SK-N-SH (cell line): ENCODE measurements at regions not wholly inside any gene's neighbourhood (a gene's known extent, or its start where the extent isn't known, plus 50 kb on each side); places are given as distances from the start of the nearest gene placed in this dataset.

Source experiments
- CTCF ChIA-PET: fragments of 300-600, 350-600 bp; formaldehyde crosslinking; extraction: SDS; loops from one replicate; lab custom pipeline; 2021; lab: Yijun Ruan, JAX
- POLR2A ChIA-PET: fragments of 350-600 bp; sonication (Branson Sonifier 250); formaldehyde crosslinking; extraction: SDS; loops from one replicate; lab custom pipeline; 2020; ENCODE audit warnings: antibody characterized with exemption, inconsistent platforms; lab: Yijun Ruan, JAX
- DNase-seq: peaks from one replicate; pipeline ENCODE4 v3.0.0; 2012
- H2AFZ ChIP-seq: fragments of 200-600 bp; sonication (generic); 2 replicates; pipeline ENCODE4 v1.8.1; 2016; ENCODE audit warnings: antibody characterized with exemption, mild to moderate bottlenecking, low read depth
- H3F3A ChIP-seq: fragments of 200-600 bp; sonication (generic); replicated peaks from 2 replicates; pipeline ENCODE3; 2016; ENCODE audit warnings: antibody characterized with exemption, mild to moderate bottlenecking; ENCODE audit not compliant: insufficient read depth
- H3K27ac ChIP-seq, 2 experiments: fragments of 200-500 bp in 1 of 2; fragments of 200-600 bp in 1 of 2; sonication (Bioruptor generic) in 1 of 2; sonication (generic), shearing (Covaris generic) in 1 of 2; 2 replicates each; pipeline versions ENCODE4 v1.5.1 to v1.6.1; 2014 to 2016; ENCODE audit warnings: low read depth in 2 of 2, inconsistent platforms in 1 of 2, low read length in 1 of 2, mild to moderate bottlenecking in 1 of 2, mixed read lengths in 1 of 2
- H3K27me3 ChIP-seq: fragments of 200-600 bp; sonication (generic), shearing (Covaris generic); 2 replicates; pipeline ENCODE4 v1.6.1; 2016; ENCODE audit warnings: mixed run types; ENCODE audit not compliant: insufficient read depth
- H3K36me3 ChIP-seq, 2 experiments: fragments of 200-500 bp in 1 of 2; fragments of 200-600 bp in 1 of 2; sonication (Bioruptor generic) in 1 of 2; sonication (generic) in 1 of 2; replicated peaks in 1 of 2; 2 replicates each; pipeline versions ENCODE3 to v1.5.1; 2014 to 2016; ENCODE audit warnings: low read length in 1 of 2, mild to moderate bottlenecking in 1 of 2; ENCODE audit not compliant: insufficient read depth in 2 of 2, control insufficient read depth in 1 of 2
- H3K4me1 ChIP-seq, 2 experiments: fragments of 200-500 bp in 1 of 2; fragments of 200-600 bp in 1 of 2; sonication (Bioruptor generic) in 1 of 2; sonication (generic), shearing (Covaris generic) in 1 of 2; 2 replicates each; pipeline versions ENCODE4 v1.5.1 to v1.6.1; 2014 to 2016; ENCODE audit warnings: low read depth in 1 of 2, low read length in 1 of 2, mixed run types in 1 of 2; ENCODE audit not compliant: insufficient read depth in 2 of 2, control insufficient read depth in 1 of 2
- H3K4me2 ChIP-seq: fragments of 200-600 bp; sonication (generic), shearing (Covaris generic); 2 replicates; pipeline ENCODE4 v1.6.1; 2017; ENCODE audit warnings: mixed run types
- H3K4me3 ChIP-seq, 2 experiments: fragments of 200-500 bp in 1 of 2; fragments of 200-600 bp in 1 of 2; sonication (Bioruptor generic) in 1 of 2; sonication (generic), shearing (Covaris generic) in 1 of 2; 2 replicates each; pipeline versions ENCODE4 v1.5.1 to v1.8.1; 2014 to 2016; ENCODE audit warnings: low read depth in 2 of 2, inconsistent platforms in 1 of 2, low read length in 1 of 2, mild to moderate bottlenecking in 1 of 2, mixed read lengths in 1 of 2, moderate library complexity in 1 of 2
- H3K79me2 ChIP-seq: fragments of 200-600 bp; sonication (generic); 2 replicates; pipeline ENCODE4 v1.8.1; 2017; ENCODE audit warnings: mild to moderate bottlenecking; ENCODE audit not compliant: insufficient read depth
- H3K9ac ChIP-seq: fragments of 200-600 bp; sonication (generic); 2 replicates; pipeline ENCODE4 v1.6.1; 2017; ENCODE audit warnings: mixed run types
- H3K9me2 ChIP-seq: fragments of 200-600 bp; sonication (generic); 2 replicates; pipeline ENCODE4 v1.6.1; 2017; ENCODE audit warnings: mixed run types
- H3K9me3 ChIP-seq: fragments of 200-600 bp; sonication (generic); 2 replicates; pipeline ENCODE4 v1.6.1; 2017; ENCODE audit warnings: mixed run types, mild to moderate bottlenecking, moderate library complexity
- H4K20me1 ChIP-seq: fragments of 200-600 bp; sonication (generic); 2 replicates; pipeline ENCODE4 v1.6.1; 2017; ENCODE audit warnings: mild to moderate bottlenecking, mixed run types; ENCODE audit not compliant: insufficient read depth
- CHD2 ChIP-seq: fragments of 150-350 bp; IDR thresholded peaks from 2 replicates; pipeline ENCODE4 v1.6.1; 2018; ENCODE audit warnings: low read length; ENCODE audit not compliant: partially characterized antibody
- EP300 ChIP-seq, 2 experiments: IDR thresholded peaks; 2 replicates each; pipeline versions ENCODE4 v1.4.0 to v1.6.1; 2012; ENCODE audit warnings: borderline replicate concordance in 1 of 2, low read depth in 1 of 2, low read length in 1 of 2
- EZH2phosphoT487 ChIP-seq: fragments of 200-600 bp; sonication (generic); IDR thresholded peaks from 2 replicates; pipeline ENCODE4 v1.6.1; 2017; ENCODE audit warnings: low read depth, mixed run types, mild to moderate bottlenecking, antibody characterized with exemption, moderate library complexity, borderline replicate concordance
- FOXM1 ChIP-seq: IDR thresholded peaks from 2 replicates; pipeline ENCODE4 v1.4.0; 2012; ENCODE audit warnings: low read depth, mild to moderate bottlenecking
- GABPA ChIP-seq: IDR thresholded peaks from 2 replicates; pipeline ENCODE4 v1.4.0; 2012; ENCODE audit warnings: low read depth, mild to moderate bottlenecking
- GATA2 ChIP-seq: sonication (generic); formaldehyde crosslinking; IDR thresholded peaks from 2 replicates; pipeline ENCODE4 v1.5.0; 2020; ENCODE audit warnings: mild to moderate bottlenecking, missing genetic modification reagents
- IRF3 ChIP-seq: fragments of 150-350 bp; IDR thresholded peaks from 2 replicates; pipeline ENCODE4 v1.6.1; 2016; ENCODE audit warnings: mild to moderate bottlenecking, low read depth, low read length
- JUND ChIP-seq: IDR thresholded peaks from 2 replicates; pipeline ENCODE4 v1.4.0; 2012
- MEF2A ChIP-seq: IDR thresholded peaks from 2 replicates; pipeline ENCODE4 v1.4.0; 2012; ENCODE audit warnings: low read depth, borderline replicate concordance
- NFIC ChIP-seq: IDR thresholded peaks from 2 replicates; pipeline ENCODE4 v1.4.0; 2012; ENCODE audit warnings: borderline replicate concordance
- NRF1 ChIP-seq: IDR thresholded peaks from 2 replicates; pipeline ENCODE4 v1.6.1; 2012; ENCODE audit warnings: low read depth, mild to moderate bottlenecking, low read length
- PBX3 ChIP-seq: IDR thresholded peaks from 2 replicates; pipeline ENCODE4; 2012
- POLR2AphosphoS5 ChIP-seq: IDR thresholded peaks from 2 replicates; pipeline ENCODE4 v1.6.1; 2012; ENCODE audit warnings: low read depth, low read length
- RXRA ChIP-seq: IDR thresholded peaks from 2 replicates; pipeline ENCODE4 v1.4.0; 2012; ENCODE audit warnings: low read depth, mild to moderate bottlenecking, borderline replicate concordance
- SIN3A ChIP-seq: IDR thresholded peaks from 2 replicates; pipeline ENCODE4 v1.6.1; 2012; ENCODE audit warnings: low read depth, mild to moderate bottlenecking, low read length, moderate library complexity, borderline replicate concordance
- SMC3 ChIP-seq: IDR thresholded peaks from 2 replicates; pipeline ENCODE4 v1.6.1; 2012; ENCODE audit warnings: low read depth, low read length, improper control_type of control experiment
- TEAD4 ChIP-seq: IDR thresholded peaks from 2 replicates; pipeline ENCODE4 v1.4.0; 2012; ENCODE audit warnings: mild to moderate bottlenecking, borderline replicate concordance; ENCODE audit not compliant: insufficient read depth
- WGBS: methylation state at CpG from one replicate; pipeline ENCODE4 v1.1.6; 2017; ENCODE audit warnings: low lambda C conversion rate; 5-methylcytosine and 5-hydroxymethylcytosine counted together
- TF ChIP-seq, protein P1 (sequence below): fragments of 200-600 bp; sonication (generic); IDR thresholded peaks from 2 replicates; pipeline ENCODE4 v1.6.1; 2017; ENCODE audit warnings: antibody characterized with exemption, mild to moderate bottlenecking, moderate library complexity

GRCh38 chr1:228960705-228961104 lies 225.4 kb downstream of the RHOU start:
- H3K27me3 ChIP-seq: no peaks in the 10 kb centered on the region
- POLR2A ChIA-PET: no interaction called here
- peaks cover 5% of the 10 kb centered on the region in 2 experiments; a peak in 2 of 4 replicates for H3K4me1 ChIP-seq
- no peaks in the 10 kb centered on the region for H3K79me2 ChIP-seq
- H3K9ac ChIP-seq: no peak overlapping the region
- TF ChIP-seq, protein P1, sequence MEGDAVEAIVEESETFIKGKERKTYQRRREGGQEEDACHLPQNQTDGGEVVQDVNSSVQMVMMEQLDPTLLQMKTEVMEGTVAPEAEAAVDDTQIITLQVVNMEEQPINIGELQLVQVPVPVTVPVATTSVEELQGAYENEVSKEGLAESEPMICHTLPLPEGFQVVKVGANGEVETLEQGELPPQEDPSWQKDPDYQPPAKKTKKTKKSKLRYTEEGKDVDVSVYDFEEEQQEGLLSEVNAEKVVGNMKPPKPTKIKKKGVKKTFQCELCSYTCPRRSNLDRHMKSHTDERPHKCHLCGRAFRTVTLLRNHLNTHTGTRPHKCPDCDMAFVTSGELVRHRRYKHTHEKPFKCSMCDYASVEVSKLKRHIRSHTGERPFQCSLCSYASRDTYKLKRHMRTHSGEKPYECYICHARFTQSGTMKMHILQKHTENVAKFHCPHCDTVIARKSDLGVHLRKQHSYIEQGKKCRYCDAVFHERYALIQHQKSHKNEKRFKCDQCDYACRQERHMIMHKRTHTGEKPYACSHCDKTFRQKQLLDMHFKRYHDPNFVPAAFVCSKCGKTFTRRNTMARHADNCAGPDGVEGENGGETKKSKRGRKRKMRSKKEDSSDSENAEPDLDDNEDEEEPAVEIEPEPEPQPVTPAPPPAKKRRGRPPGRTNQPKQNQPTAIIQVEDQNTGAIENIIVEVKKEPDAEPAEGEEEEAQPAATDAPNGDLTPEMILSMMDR: no peak
- TF ChIP-seq GATA2 (CRISPR knock-in tag) (no peak), TEAD4 (no peak), NFIC (no peak), FOXM1 (no peak), POLR2AphosphoS5 (no peak), JUND (no peak), GABPA (no peak), NRF1 (no peak), SIN3A (no peak), CHD2 (no peak), IRF3 (no peak), SMC3 (no peak), EZH2phosphoT487 (no peak), PBX3 (no peak), EP300 (IDR thresholded peaks at IDR 0.05; ENCODE audit: borderline replicate concordance in 1 of 2, low read depth in 1 of 2, low read length in 1 of 2) (no peak), MEF2A (no peak), RXRA (no peak)
- TF ChIP-seq, all 33 proteins: peak for 0
- CTCF ChIA-PET: no interaction called here
- Histone ChIP-seq H3K9me3 (no peaks in the 10 kb centered on the region), H2AFZ (no peak overlapping the region), H4K20me1 (no peaks in the 10 kb centered on the region), H3K4me2 (no peak overlapping the region), H3K4me3 (no peak overlapping the region), H3K36me3 (no peaks in the 10 kb centered on the region), H3F3A (peaks cover 7% of the 10 kb centered on the region), H3K9me2 (no peaks in the 10 kb centered on the region), H3K27ac (no peak overlapping the region)
- 58% methylated on average over 5 of the region's 5 CpGs for WGBS
- DNase-seq: no peak
